CD8-positive, alpha-beta memory T cell (primary cell): ENCODE measurements at regions not wholly inside any gene's neighbourhood (a gene's known extent, or its start where the extent isn't known, plus 50 kb on each side); places are given as distances from the start of the nearest gene placed in this dataset.
A peak's percentile ranks its signal among the peaks of the same experiment; 100 is the strongest.

Experiments
- CTCF ChIA-PET: fragments of 350-600 bp; sonication (Branson Sonifier 250); formaldehyde crosslinking; loops from one replicate; lab custom pipeline; 2021; ENCODE audit warnings: antibody characterized with exemption; lab: Charles Lee
- POLR2A ChIA-PET: fragments of 350-600 bp; sonication (Branson Sonifier 250); formaldehyde crosslinking; loops from one replicate; lab custom pipeline; 2021; ENCODE audit warnings: antibody characterized with exemption; lab: Charles Lee
- DNase-seq, 5 donors: peaks; one replicate each; pipeline versions ENCODE4 v3.0.0 to v3.0.0-alpha.2; 2020 to 2022; ENCODE audit warnings: mixed read lengths in 1 of 5
- H3K27ac ChIP-seq: one replicate; pipeline ENCODE4 v1.7.0; 2013; ENCODE audit warnings: low read depth, mild to moderate bottlenecking, low read length, moderate library complexity
- H3K27me3 ChIP-seq: 2 replicates; pipeline ENCODE4 v1.7.0; 2013; ENCODE audit warnings: low read length, mild to moderate bottlenecking; ENCODE audit not compliant: insufficient read depth, poor library complexity, severe bottlenecking
- H3K36me3 ChIP-seq: 2 replicates; pipeline ENCODE4 v1.7.0; 2013; ENCODE audit warnings: mild to moderate bottlenecking, low read length, moderate library complexity; ENCODE audit not compliant: insufficient read depth
- H3K4me1 ChIP-seq: 2 replicates; pipeline ENCODE4 v1.7.0; 2013; ENCODE audit warnings: mild to moderate bottlenecking, low read length, moderate library complexity; ENCODE audit not compliant: insufficient read depth
- H3K4me3 ChIP-seq: 2 replicates; pipeline ENCODE4 v1.7.0; 2013; ENCODE audit warnings: mild to moderate bottlenecking, low read length
- H3K9me3 ChIP-seq: 2 replicates; pipeline ENCODE4 v1.7.0; 2013; ENCODE audit warnings: mild to moderate bottlenecking, low read length
- H3K27ac Mint-ChIP-seq, 8 donors: one replicate each; pipeline ENCODE4 v1.8.0; 2020 to 2021; ENCODE audit warnings: mixed read lengths in 8 of 8, mild to moderate bottlenecking in 6 of 8, inconsistent platforms in 3 of 8, moderate library complexity in 3 of 8
- H3K27me3 Mint-ChIP-seq, 2 donors: one replicate each; pipeline ENCODE4 v1.8.0; 2020 to 2021; ENCODE audit warnings: mixed read lengths in 2 of 2, mild to moderate bottlenecking in 1 of 2, moderate library complexity in 1 of 2
- H3K36me3 Mint-ChIP-seq, 3 donors: one replicate each; pipeline ENCODE4 v1.8.0; 2020 to 2021; ENCODE audit warnings: mixed read lengths in 3 of 3, inconsistent platforms in 1 of 3, mild to moderate bottlenecking in 1 of 3
- H3K4me1 Mint-ChIP-seq, 3 donors: one replicate each; pipeline ENCODE4 v1.8.0; 2020 to 2021; ENCODE audit warnings: mixed read lengths in 3 of 3, inconsistent platforms in 1 of 3, mild to moderate bottlenecking in 1 of 3
- H3K4me3 Mint-ChIP-seq, 7 donors: one replicate each; pipeline ENCODE4 v1.8.0; 2020 to 2021; ENCODE audit warnings: mixed read lengths in 7 of 7, mild to moderate bottlenecking in 6 of 7, moderate library complexity in 4 of 7, inconsistent platforms in 2 of 7
- H3K9me3 Mint-ChIP-seq, 5 donors: one replicate each; pipeline ENCODE4 v1.8.0; 2020 to 2022; ENCODE audit warnings: mixed read lengths in 5 of 5, mild to moderate bottlenecking in 3 of 5, moderate library complexity in 2 of 5, inconsistent platforms in 1 of 5

DNA sequence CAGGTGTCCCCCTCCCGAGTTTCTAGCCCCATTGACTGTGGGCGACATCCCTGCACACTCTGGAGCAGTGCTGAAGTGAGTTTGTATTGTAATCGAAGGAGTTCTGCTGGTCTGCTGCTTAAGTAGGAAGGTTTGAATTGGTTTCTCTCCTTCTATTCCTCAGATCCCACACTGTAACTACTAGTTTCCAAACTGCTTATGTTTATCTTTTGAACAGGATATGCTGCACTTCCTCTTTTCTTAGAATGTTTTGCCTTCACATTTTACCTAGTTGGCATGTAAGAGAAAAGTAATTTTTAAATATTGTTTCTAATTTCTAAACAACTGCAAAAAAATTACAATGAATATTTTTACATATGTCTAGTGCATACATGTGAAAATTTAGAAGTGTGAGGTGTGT is 511.8 kb downstream of the KLF12 start:
- ChIA-PET CTCF (no interaction called here), POLR2A (no interaction called here)
- no peaks in the 10 kb centered on the region for H3K36me3 Mint-ChIP-seq
- peaks cover 17 to 42% (median 36%) of the 10 kb centered on the region in 3 donors for H3K4me1 Mint-ChIP-seq
- H3K27me3 ChIP-seq: no peaks in the 10 kb centered on the region
- no peak overlapping the region for H3K4me3 ChIP-seq
- no peaks in the 10 kb centered on the region for H3K36me3 ChIP-seq
- no peak for DNase-seq
- peaks cover 36% of the 10 kb centered on the region for H3K4me1 ChIP-seq
- peak overlapping the region in 1 of 7 donors; percentile 17 for H3K4me3 Mint-ChIP-seq
- peak overlapping the region in 1 of 8 donors; percentile 47 for H3K27ac Mint-ChIP-seq
- H3K27ac ChIP-seq: no peak overlapping the region
- peaks cover 1 to 19% of the 10 kb centered on the region in 2 donors for H3K27me3 Mint-ChIP-seq
- H3K9me3 Mint-ChIP-seq: no peaks in the 10 kb centered on the region
- H3K9me3 ChIP-seq: no peaks in the 10 kb centered on the region

DNA sequence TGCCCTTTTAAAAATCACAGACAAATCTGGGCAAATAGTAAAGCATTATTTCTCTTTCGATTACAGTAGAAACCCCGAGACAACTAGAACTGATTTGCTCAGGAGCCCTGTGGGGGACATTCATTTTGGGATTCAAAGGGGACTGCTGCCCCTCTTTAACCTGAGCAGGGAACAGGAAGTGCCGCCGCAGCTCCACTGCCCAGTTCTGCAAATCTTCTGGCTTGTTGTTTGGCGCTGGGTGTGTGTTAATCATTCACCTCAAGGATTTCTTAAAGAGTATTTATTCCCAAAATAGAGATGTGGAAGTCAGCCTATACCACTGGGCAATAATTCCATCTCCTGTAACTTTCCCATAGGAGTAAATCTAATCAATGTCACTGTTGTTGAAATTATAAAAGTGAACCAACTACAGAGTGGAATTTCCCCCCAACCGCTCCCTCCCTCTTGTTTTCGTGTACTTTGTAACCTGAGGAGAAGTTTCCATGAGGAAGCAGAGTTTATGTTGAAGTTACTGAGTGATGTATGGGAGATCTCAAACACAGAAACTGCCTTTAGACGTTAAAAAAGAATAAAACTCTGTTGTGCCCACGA is 515.8 kb downstream of the KLF12 start:
- Histone ChIP-seq H3K27ac (no peak overlapping the region), H3K36me3 (no peaks in the 10 kb centered on the region), H3K4me1 (peaks cover 15% of the 10 kb centered on the region), H3K27me3 (no peaks in the 10 kb centered on the region), H3K9me3 (no peaks in the 10 kb centered on the region), H3K4me3 (no peak overlapping the region)
- Mint-ChIP-seq H3K4me1 (peaks cover 4 to 17% (median 15%) of the 10 kb centered on the region in 3 donors), H3K36me3 (no peaks in the 10 kb centered on the region), H3K27me3 (peaks cover 7 to 25% of the 10 kb centered on the region in 2 donors), H3K9me3 (no peaks in the 10 kb centered on the region), H3K4me3 (no peak overlapping the region), H3K27ac (no peak overlapping the region)
- CTCF ChIA-PET: no interaction called here
- POLR2A ChIA-PET: no interaction called here
- no peak for DNase-seq

DNA sequence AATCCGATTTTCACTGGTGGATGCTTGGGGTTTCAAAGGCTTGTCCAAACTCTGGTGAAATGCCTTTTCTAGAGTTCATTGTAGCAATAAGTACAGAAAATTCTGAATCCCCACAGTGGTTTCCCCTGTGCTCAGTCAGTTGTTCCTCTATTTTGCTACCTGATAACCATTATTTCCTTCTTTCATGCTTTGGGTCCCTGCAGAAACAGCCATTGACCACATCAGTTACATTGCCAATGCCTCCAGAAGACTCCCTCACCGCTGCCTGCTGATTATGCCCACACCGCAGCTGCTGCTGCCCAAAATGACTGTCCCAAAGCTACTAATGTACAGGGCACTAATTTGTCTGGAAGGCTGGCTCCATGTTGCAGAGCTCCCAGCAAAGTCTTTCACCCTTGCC is 517.3 kb downstream of the KLF12 start:
- H3K4me1 Mint-ChIP-seq: peaks cover 0 to 2% (median 2%) of the 10 kb centered on the region in 3 donors
- no peaks in the 10 kb centered on the region for H3K9me3 Mint-ChIP-seq
- DNase-seq: no peak
- no peak overlapping the region for H3K27ac ChIP-seq
- H3K27ac Mint-ChIP-seq: no peak overlapping the region
- ChIA-PET POLR2A (no interaction called here), CTCF (no interaction called here)
- peaks cover 1% of the 10 kb centered on the region for H3K4me1 ChIP-seq
- H3K27me3 ChIP-seq: no peaks in the 10 kb centered on the region
- peaks cover 7 to 25% of the 10 kb centered on the region in 2 donors for H3K27me3 Mint-ChIP-seq
- H3K4me3 ChIP-seq: no peak overlapping the region
- H3K9me3 ChIP-seq: no peaks in the 10 kb centered on the region
- no peaks in the 10 kb centered on the region for H3K36me3 ChIP-seq
- no peaks in the 10 kb centered on the region for H3K36me3 Mint-ChIP-seq
- no peak overlapping the region for H3K4me3 Mint-ChIP-seq

DNA sequence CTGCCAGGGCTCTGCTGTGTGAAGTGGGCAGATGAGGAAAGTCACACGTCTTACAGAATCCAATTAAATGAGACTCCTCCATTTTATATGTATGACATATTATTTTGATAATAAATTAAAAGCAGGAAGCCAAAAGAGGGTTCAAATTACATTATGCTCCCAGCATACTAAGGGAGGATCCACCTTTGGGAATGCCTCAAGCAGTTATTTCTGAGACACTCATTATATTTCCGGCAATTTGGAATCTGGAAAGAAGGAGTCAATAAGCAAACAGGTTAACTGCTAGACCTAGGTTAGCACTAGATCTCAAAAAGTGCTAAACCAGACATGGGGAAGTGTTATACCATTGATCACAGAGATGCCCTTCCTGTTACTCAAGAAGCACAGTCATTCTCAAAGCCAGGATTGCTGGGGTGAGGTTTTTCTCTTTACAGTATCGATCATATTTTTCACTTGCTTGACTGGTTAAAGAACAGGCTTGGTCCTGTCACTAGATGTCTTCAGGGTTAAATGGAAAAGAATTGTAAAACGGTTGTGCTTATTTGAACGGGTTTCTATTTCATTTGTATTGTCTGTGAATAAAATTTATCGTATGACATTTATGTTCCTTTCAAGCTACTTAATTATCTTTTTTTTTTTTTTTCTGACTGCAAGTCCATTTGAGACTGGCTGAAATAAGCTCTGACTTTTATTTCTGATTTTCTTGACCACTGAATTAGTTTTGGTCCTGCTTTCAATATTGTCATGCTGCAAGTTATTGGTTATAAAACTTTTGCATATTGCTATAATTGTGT is 523.2 kb downstream of the KLF12 start:
- DNase-seq: no peak
- no peaks in the 10 kb centered on the region for H3K4me1 ChIP-seq
- no peaks in the 10 kb centered on the region for H3K9me3 ChIP-seq
- no peaks in the 10 kb centered on the region for H3K27me3 ChIP-seq
- H3K27me3 Mint-ChIP-seq: no peaks in the 10 kb centered on the region
- no peak overlapping the region for H3K27ac ChIP-seq
- POLR2A ChIA-PET: no interaction called here
- H3K27ac Mint-ChIP-seq: peak overlapping the region in 1 of 8 donors; percentile 72
- H3K4me1 Mint-ChIP-seq: peaks cover 0 to 3% (median 3%) of the 10 kb centered on the region in 3 donors
- peak overlapping the region in 1 of 7 donors; percentile 38 for H3K4me3 Mint-ChIP-seq
- H3K36me3 Mint-ChIP-seq: no peaks in the 10 kb centered on the region
- H3K4me3 ChIP-seq: no peak overlapping the region
- H3K9me3 Mint-ChIP-seq: no peaks in the 10 kb centered on the region
- CTCF ChIA-PET: interaction anchor here (1.5 kb wide), 1 partner anchor 14 kb away, joined by 3 read pairs; no protein-coding TSS in a partner anchor
- no peaks in the 10 kb centered on the region for H3K36me3 ChIP-seq

DNA sequence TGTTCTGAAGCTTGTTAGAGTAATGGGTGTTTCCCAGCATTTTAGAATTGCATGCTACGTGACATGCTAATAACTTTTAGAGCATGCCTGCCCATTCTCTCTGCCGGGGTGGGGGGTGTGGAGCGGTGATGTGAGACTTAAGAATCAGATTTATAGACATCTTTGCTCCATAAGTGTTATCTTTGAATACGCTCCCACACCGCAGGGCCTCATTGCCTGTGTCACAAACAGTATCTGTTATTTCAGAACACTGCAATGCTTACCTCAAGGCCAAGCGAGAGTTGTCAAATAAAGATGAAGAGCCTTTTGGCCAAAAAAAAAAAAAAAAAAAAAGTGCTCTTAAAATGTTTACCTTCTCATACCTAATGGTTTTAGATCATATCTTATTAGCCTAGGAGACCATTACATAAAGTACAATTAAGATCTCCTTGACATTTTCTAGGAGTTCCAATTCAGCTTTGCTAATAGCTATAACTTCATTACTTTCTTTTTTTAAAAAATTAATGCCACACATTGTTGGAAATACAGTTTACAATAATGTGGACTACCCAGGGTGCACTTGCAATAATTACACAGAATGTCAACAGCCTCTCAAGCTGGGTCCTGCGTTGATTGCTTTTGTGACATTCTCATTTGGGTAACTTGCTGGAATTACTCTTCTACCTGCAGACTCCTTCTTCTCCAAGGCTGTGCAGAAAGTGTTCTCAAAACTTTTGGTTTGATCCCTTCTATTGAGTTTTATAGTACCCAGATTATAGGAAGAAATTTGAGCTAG is 525.3 kb downstream of the KLF12 start:
- CTCF ChIA-PET: no interaction called here
- peaks cover 0 to 6% (median 0%) of the 10 kb centered on the region in 3 donors for H3K36me3 Mint-ChIP-seq

DNA sequence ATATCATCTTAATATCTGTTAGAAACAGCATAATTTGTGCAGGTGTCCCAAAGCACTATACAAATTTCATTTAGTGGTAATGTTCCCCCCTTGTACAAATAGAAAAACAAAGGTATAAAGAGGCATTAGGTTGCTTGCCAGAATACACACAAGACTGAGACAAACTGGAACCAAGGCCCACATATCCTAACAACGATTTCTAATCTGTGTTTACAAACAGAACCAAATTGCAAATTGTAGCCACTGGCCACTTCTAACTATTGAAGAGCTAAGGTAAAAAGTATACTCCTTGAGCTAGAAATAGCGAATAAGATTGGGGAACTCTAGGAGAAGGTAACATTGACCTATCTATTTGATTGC is 526.1 kb downstream of the KLF12 start:
- H3K9me3 ChIP-seq: no peaks in the 10 kb centered on the region
- no peaks in the 10 kb centered on the region for H3K27me3 ChIP-seq
- H3K36me3 Mint-ChIP-seq: peaks cover 0 to 6% (median 0%) of the 10 kb centered on the region in 3 donors
- H3K27me3 Mint-ChIP-seq: no peaks in the 10 kb centered on the region
- H3K4me3 Mint-ChIP-seq: no peak overlapping the region
- H3K9me3 Mint-ChIP-seq: peaks cover 0 to 14% (median 3%) of the 10 kb centered on the region in 5 donors
- no peak overlapping the region for H3K4me3 ChIP-seq
- H3K4me1 ChIP-seq: no peaks in the 10 kb centered on the region
- POLR2A ChIA-PET: no interaction called here
- H3K36me3 ChIP-seq: no peaks in the 10 kb centered on the region
- peaks cover 0 to 3% (median 3%) of the 10 kb centered on the region in 3 donors for H3K4me1 Mint-ChIP-seq
- CTCF ChIA-PET: no interaction called here
- H3K27ac ChIP-seq: no peak overlapping the region
- no peak for DNase-seq
- H3K27ac Mint-ChIP-seq: no peak overlapping the region

More for the DNA sequence above, 525.3 kb downstream of the KLF12 start:
- DNase-seq: no peak
- H3K4me3 Mint-ChIP-seq: no peak overlapping the region
- Histone ChIP-seq H3K36me3 (no peaks in the 10 kb centered on the region), H3K9me3 (no peaks in the 10 kb centered on the region), H3K27ac (no peak overlapping the region), H3K4me1 (no peaks in the 10 kb centered on the region), H3K27me3 (no peaks in the 10 kb centered on the region), H3K4me3 (no peak overlapping the region)
- peaks cover 0 to 3% (median 3%) of the 10 kb centered on the region in 3 donors for H3K4me1 Mint-ChIP-seq
- H3K27ac Mint-ChIP-seq: no peak overlapping the region
- H3K9me3 Mint-ChIP-seq: peaks cover 0 to 13% (median 1%) of the 10 kb centered on the region in 5 donors
- POLR2A ChIA-PET: no interaction called here
- H3K27me3 Mint-ChIP-seq: no peaks in the 10 kb centered on the region

DNA sequence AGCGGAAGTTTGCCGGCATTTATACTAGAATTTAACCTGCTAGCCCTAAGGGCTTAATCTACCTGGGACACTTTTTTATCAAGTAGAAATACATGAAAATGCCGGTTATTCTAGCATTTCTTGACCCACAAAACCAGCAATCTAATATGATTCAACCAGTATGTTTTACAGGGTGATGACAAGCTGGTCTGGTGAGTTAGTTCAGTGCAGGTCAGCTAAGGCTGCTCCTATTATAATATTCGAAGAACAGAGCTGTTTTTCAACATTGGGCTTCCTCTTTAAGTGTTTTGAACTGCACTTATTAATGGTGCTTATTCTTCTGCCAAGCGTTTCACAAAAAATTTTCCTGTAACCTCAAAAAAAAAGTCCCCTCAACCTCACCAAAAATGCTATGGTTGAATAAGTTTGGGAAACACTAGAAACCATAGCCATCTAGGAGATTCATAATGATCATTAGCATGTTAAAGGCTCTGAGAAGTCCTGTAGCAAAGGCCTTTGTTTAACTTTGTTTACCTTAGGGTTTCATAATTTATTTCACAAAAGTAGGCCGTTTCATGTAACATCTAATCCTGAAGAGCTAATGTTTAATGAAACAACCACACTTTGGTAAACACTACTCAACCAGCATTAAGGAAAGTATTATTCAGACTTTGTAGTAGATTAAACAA is 526.6 kb downstream of the KLF12 start:
- no peak for DNase-seq
- Histone ChIP-seq H3K4me3 (no peak overlapping the region), H3K9me3 (no peaks in the 10 kb centered on the region), H3K27ac (no peak overlapping the region), H3K4me1 (no peaks in the 10 kb centered on the region), H3K36me3 (no peaks in the 10 kb centered on the region), H3K27me3 (no peaks in the 10 kb centered on the region)
- ChIA-PET POLR2A (no interaction called here), CTCF (no interaction called here)
- Mint-ChIP-seq H3K27me3 (no peaks in the 10 kb centered on the region), H3K9me3 (peaks cover 0 to 14% (median 3%) of the 10 kb centered on the region in 5 donors), H3K36me3 (peaks cover 0 to 6% (median 0%) of the 10 kb centered on the region in 3 donors), H3K27ac (peak overlapping the region in 1 of 8 donors; percentile 48), H3K4me1 (peaks cover 0 to 3% (median 3%) of the 10 kb centered on the region in 3 donors), H3K4me3 (no peak overlapping the region)
